A673 (cell line): ENCODE measurements at regions not wholly inside any gene's neighbourhood (a gene's known extent, or its start where the extent isn't known, plus 50 kb on each side); places are given as distances from the start of the nearest gene placed in this dataset.

ENCODE experiments used
- BruUV-seq: library from RNA; stranded (reverse); fragments of 400-500 nt; replicated peaks from 2 replicates; lab custom pipeline; 2021; lab: Mats Ljungman, UMichigan
- CTCF ChIA-PET: fragments of 300-600 bp; sonication (Branson Sonifier 250); formaldehyde crosslinking; loops from one replicate; lab custom pipeline; 2022; ENCODE audit warnings: antibody characterized with exemption; lab: Charles Lee
- POLR2A ChIA-PET: fragments of 300-600 bp; sonication (Branson Sonifier 250); formaldehyde crosslinking; loops from one replicate; lab custom pipeline; 2022; ENCODE audit warnings: antibody characterized with exemption; ENCODE audit not compliant: low non-redundant PET; lab: Charles Lee
- DNase-seq: peaks from one replicate; pipeline ENCODE4 v3.0.0-alpha.2; 2015; ENCODE audit warnings: low spot score
- H3K27ac ChIP-seq: fragments of 200-600 bp; sonication (generic); 2 replicates; pipeline ENCODE4 v1.5.1; 2016; ENCODE audit warnings: mixed run types, low read depth, mild to moderate bottlenecking, mixed read lengths, antibody characterized with exemption, low read length; ENCODE audit not compliant: poor library complexity, severe bottlenecking
- H3K27me3 ChIP-seq: fragments of 200-600 bp; sonication (generic); replicated peaks from 2 replicates; pipeline ENCODE4 v1.6.1; 2017; ENCODE audit warnings: mixed run types, low read depth, mild to moderate bottlenecking, mixed read lengths, antibody characterized with exemption, low read length; ENCODE audit not compliant: insufficient read depth, poor library complexity
- H3K36me3 ChIP-seq: fragments of 200-600 bp; sonication (generic); 2 replicates; pipeline ENCODE4 v1.6.1; 2016; ENCODE audit warnings: mixed run types, mild to moderate bottlenecking, mixed read lengths, antibody characterized with exemption, low read length; ENCODE audit not compliant: insufficient read depth, poor library complexity, severe bottlenecking
- H3K4me1 ChIP-seq: fragments of 200-600 bp; sonication (generic); 2 replicates; pipeline ENCODE4 v1.6.1; 2017; ENCODE audit warnings: mixed run types, mild to moderate bottlenecking, mixed read lengths, antibody characterized with exemption, low read length; ENCODE audit not compliant: insufficient read depth, poor library complexity, severe bottlenecking
- H3K4me3 ChIP-seq: fragments of 200-600 bp; sonication (generic); 2 replicates; pipeline ENCODE4 v1.5.1; 2016; ENCODE audit warnings: low read depth, mixed run types, mild to moderate bottlenecking, mixed read lengths, low read length; ENCODE audit not compliant: poor library complexity, severe bottlenecking
- H3K9me3 ChIP-seq: fragments of 200-600 bp; sonication (generic); 2 replicates; pipeline ENCODE4 v1.6.1; 2016; ENCODE audit warnings: mixed run types, low read depth, mild to moderate bottlenecking, mixed read lengths, antibody characterized with exemption, low read length; ENCODE audit not compliant: poor library complexity, severe bottlenecking
- CTCF ChIP-seq: fragments of 300-800, 200-600 bp; sonication (generic); conservative IDR thresholded peaks from 2 replicates; pipeline ENCODE4 v1.5.1; 2017; ENCODE audit warnings: low read depth, mild to moderate bottlenecking, antibody characterized with exemption, low read length, moderate library complexity, mixed read lengths
- EZH2 ChIP-seq: fragments of 200-600 bp; sonication (generic); IDR thresholded peaks from 2 replicates; pipeline ENCODE4 v1.6.1; 2017; ENCODE audit warnings: borderline replicate concordance, low read depth, mild to moderate bottlenecking, mixed read lengths, antibody characterized with exemption, low read length; ENCODE audit not compliant: poor library complexity, severe bottlenecking
- intact Hi-C: fragments of 100-400 bp; cut with micrococcal nuclease; formaldehyde crosslinking; loops from one replicate; pipeline ENCODE4 v1.10.0; 2022; ENCODE audit not compliant: unreplicated experiment

GRCh38 chr4:111641813-111642579 is 503.3 kb upstream of the FAM241A start:
- POLR2A ChIA-PET, result no interaction called here
- Histone ChIP-seq H3K9me3 (no peaks in the 10 kb centered on the region), H3K4me3 (no peak overlapping the region), H3K36me3 (no peaks in the 10 kb centered on the region), H3K27me3 (no peaks in the 10 kb centered on the region), H3K4me1 (peaks cover 13% of the 10 kb centered on the region), H3K27ac (no peak overlapping the region)
- intact Hi-C loops, result loop anchor here (1.0 to 2.0 kb wide), 5 partner anchors 137 to 389 kb away; no protein-coding TSS in a partner anchor
- no TSS peak for BruUV-seq
- TF ChIP-seq EZH2, result no peak
- TF ChIP-seq CTCF, result peak; percentile 98
- DNase-seq, result peak; percentile 92
- CTCF ChIA-PET, result interaction anchor here (1.9 kb wide), 1 partner anchor 213 kb away, joined by 10 read pairs; no protein-coding TSS in a partner anchor

DNA sequence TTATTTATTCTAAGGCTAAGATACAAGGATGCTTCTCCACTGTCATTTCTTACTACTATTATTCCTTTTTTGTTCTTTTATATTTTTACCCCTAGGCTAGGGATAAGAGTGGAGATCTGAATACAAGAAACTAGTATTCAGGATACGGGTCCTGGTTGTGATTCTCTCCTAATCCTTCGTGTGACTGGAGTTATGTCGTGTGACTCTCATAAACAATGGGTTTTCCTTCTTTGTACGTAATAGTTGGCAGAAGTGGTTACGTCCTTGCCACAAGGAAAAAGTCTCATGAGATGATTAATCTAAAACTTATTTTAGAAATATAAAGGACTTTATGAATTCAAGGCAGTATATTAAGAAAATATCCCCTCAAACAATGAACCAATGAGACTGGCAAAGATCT is 497.2 kb upstream of the FAM241A start:
- POLR2A ChIA-PET, result no interaction called here
- CTCF ChIA-PET, result no interaction called here
- BruUV-seq, result no TSS peak

DNA sequence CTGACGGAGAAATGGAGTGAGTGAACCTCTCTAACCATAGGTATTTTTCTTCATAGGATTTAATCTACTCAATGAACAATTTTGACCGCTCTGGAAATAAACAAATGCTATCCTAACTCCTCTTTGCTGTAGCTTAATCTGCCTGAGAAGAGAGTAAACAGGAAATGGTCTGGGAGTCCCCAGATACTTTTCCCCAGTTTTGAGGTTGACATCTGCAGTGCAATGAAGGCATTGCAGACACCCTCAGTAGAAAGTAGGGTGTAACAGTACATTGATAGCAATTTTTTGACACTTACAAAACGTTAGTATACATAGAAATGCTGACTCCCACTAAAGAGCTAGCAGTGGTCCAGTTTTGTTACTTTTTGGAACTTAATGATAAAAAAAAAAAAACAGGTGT is 495.9 kb upstream of the FAM241A start:
- no peaks in the 10 kb centered on the region for H3K27me3 ChIP-seq
- H3K9me3 ChIP-seq, result no peaks in the 10 kb centered on the region
- H3K27ac ChIP-seq, result no peak overlapping the region
- no peak overlapping the region for H3K4me3 ChIP-seq
- no peak for DNase-seq
- ChIA-PET POLR2A (interaction anchor here (0.6 kb wide), 1 partner anchor 314 kb away, joined by 10 read pairs; no protein-coding TSS in a partner anchor), CTCF (no interaction called here)
- TF ChIP-seq CTCF, result no peak
- no peak for TF ChIP-seq EZH2
- intact Hi-C loops, result no loop called here
- no peaks in the 10 kb centered on the region for H3K36me3 ChIP-seq
- BruUV-seq, result no TSS peak
- peaks cover 28% of the 10 kb centered on the region for H3K4me1 ChIP-seq

More for the DNA sequence above, 497.2 kb upstream of the FAM241A start:
- no peaks in the 10 kb centered on the region for H3K27me3 ChIP-seq
- no peaks in the 10 kb centered on the region for H3K9me3 ChIP-seq
- intact Hi-C loops, result no loop called here
- peaks cover 28% of the 10 kb centered on the region for H3K4me1 ChIP-seq
- no peaks in the 10 kb centered on the region for H3K36me3 ChIP-seq
- no peak for DNase-seq
- H3K4me3 ChIP-seq, result no peak overlapping the region
- no peak for TF ChIP-seq EZH2
- TF ChIP-seq CTCF, result no peak
- H3K27ac ChIP-seq, result no peak overlapping the region
